ENCODE measurements at regions not wholly inside any gene's neighbourhood (a gene's known extent, or its start where the extent isn't known, plus 50 kb on each side); places are given as distances from the start of the nearest gene placed in this dataset.

GRCh38 chr2:56981554-56981953 lies 797.8 kb downstream of the CCDC85A start:
- no peak for TF ChIP-seq CTCF (IDR thresholded peaks at IDR 0.05)
- no peak for TF ChIP-seq POLR2A (IDR thresholded peaks at IDR 0.05)
